ENCODE measurements at regions not wholly inside any gene's neighbourhood (a gene's known extent, or its start where the extent isn't known, plus 50 kb on each side); places are given as distances from the start of the nearest gene placed in this dataset.

DNA sequence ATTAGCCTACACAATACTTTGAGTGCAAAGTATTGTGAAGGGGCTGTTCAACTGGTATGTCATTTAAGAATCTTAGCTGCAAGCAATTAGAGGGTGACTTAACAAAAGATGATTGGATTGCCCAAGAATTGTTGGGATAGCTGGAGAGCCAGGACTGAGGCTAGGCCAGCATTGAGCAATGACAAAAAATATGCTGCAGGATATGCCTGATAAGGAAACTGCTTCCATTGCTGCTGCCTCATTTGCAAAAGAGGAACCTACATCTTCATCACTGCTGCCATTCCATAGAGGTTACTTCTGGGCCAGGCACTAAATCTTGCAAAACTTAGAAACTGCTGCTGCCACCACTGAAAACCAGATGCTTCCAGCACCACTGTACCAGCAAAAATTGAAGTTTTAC lies 108.0 kb upstream of the TBC1D5 start:
- no peak for TF ChIP-seq YY1 (IDR thresholded peaks at IDR 0.05; ENCODE audit: insufficient read depth, insufficient read length)
- TF ChIP-seq ZNF274 (IDR thresholded peaks at IDR 0.05; ENCODE audit: low read depth, low read length): no peak
